ENCODE measurements at regions not wholly inside any gene's neighbourhood (a gene's known extent, or its start where the extent isn't known, plus 50 kb on each side); places are given as distances from the start of the nearest gene placed in this dataset.

- TF ChIP-seq, protein P1, sequence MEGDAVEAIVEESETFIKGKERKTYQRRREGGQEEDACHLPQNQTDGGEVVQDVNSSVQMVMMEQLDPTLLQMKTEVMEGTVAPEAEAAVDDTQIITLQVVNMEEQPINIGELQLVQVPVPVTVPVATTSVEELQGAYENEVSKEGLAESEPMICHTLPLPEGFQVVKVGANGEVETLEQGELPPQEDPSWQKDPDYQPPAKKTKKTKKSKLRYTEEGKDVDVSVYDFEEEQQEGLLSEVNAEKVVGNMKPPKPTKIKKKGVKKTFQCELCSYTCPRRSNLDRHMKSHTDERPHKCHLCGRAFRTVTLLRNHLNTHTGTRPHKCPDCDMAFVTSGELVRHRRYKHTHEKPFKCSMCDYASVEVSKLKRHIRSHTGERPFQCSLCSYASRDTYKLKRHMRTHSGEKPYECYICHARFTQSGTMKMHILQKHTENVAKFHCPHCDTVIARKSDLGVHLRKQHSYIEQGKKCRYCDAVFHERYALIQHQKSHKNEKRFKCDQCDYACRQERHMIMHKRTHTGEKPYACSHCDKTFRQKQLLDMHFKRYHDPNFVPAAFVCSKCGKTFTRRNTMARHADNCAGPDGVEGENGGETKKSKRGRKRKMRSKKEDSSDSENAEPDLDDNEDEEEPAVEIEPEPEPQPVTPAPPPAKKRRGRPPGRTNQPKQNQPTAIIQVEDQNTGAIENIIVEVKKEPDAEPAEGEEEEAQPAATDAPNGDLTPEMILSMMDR (conservative IDR thresholded peaks at IDR 0.05; ENCODE audit: low read depth, low read length), result no peak
- TF ChIP-seq EZH2 (IDR thresholded peaks at IDR 0.05; ENCODE audit: borderline replicate concordance, low read depth, low read length, poor library complexity, severe bottlenecking), result no peak
Measured at GRCh38 chr16:79750311-79750710, 149.8 kb upstream of the MAF start.
